ENCODE measurements at regions not wholly inside any gene's neighbourhood (a gene's known extent, or its start where the extent isn't known, plus 50 kb on each side); places are given as distances from the start of the nearest gene placed in this dataset.
A peak's percentile ranks its signal among the peaks of the same experiment; 100 is the strongest.
"Not testable (repeated sequence)": the region's sequence is repeated elsewhere in the genome, so short reads cannot be mapped to it uniquely, and the experiment has no call there.

GRCh38 chr10:63836666-63837442 is 315.7 kb downstream of the REEP3 start:
- Mint-ChIP-seq H3K27me3 (ENCODE audit: low read depth) (no peaks in the 10 kb centered on the region), H3K4me1 (ENCODE audit: low read depth) (no peaks in the 10 kb centered on the region), H3K4me3 (no peak overlapping the region), H3K9me3 (no peaks in the 10 kb centered on the region), H3K36me3 (ENCODE audit: low read depth) (no peaks in the 10 kb centered on the region), H3K27ac (no peak overlapping the region)
- DNase-seq (ENCODE audit: low spot score): no peak

GRCh38 chr10:63841761-63842160 is 320.6 kb downstream of the REEP3 start:
- Mint-ChIP-seq H3K36me3 (ENCODE audit: low read depth) (no peaks in the 10 kb centered on the region), H3K27ac (no peak overlapping the region), H3K9me3 (no peaks in the 10 kb centered on the region), H3K4me1 (ENCODE audit: low read depth) (no peaks in the 10 kb centered on the region), H3K4me3 (no peak overlapping the region), H3K27me3 (ENCODE audit: low read depth) (peaks cover 1% of the 10 kb centered on the region)
- DNase-seq (ENCODE audit: low spot score): no peak

GRCh38 chr10:63843107-63843506 is 321.9 kb downstream of the REEP3 start:
- Mint-ChIP-seq H3K36me3 (ENCODE audit: low read depth) (no peaks in the 10 kb centered on the region), H3K27me3 (ENCODE audit: low read depth) (peaks cover 2% of the 10 kb centered on the region)

DNA sequence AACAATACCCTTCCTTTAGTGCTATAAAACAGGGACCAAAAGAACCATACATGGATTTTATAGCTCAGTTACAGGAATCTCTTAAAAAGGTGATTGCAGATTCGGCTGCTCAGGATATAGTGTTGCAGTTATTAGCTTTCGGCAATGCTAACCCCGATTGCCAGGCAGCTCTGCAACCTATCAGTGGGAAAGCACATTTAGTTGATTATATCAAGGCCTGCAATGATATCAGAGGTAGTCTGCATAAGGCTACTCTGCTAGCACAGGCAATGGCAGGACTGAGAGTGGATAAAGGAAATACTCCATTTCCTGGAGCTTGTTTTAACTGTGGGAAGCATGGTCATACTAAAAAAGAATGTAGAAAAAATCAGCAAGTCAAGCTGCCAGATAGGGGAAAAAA is 327.7 kb downstream of the REEP3 start:
- H3K27me3 Mint-ChIP-seq (ENCODE audit: low read depth); H3K36me3 Mint-ChIP-seq (ENCODE audit: low read depth); H3K4me3 Mint-ChIP-seq; H3K9me3 Mint-ChIP-seq; H3K4me1 Mint-ChIP-seq (ENCODE audit: low read depth); DNase-seq (ENCODE audit: low spot score); H3K27ac Mint-ChIP-seq: not testable (repeated sequence)

More at GRCh38 chr10:63843107-63843506, 321.9 kb downstream of the REEP3 start:
- Mint-ChIP-seq H3K27ac (no peak overlapping the region), H3K4me3 (no peak overlapping the region), H3K9me3 (no peaks in the 10 kb centered on the region), H3K4me1 (ENCODE audit: low read depth) (no peaks in the 10 kb centered on the region)
- no peak for DNase-seq (ENCODE audit: low spot score)

DNA sequence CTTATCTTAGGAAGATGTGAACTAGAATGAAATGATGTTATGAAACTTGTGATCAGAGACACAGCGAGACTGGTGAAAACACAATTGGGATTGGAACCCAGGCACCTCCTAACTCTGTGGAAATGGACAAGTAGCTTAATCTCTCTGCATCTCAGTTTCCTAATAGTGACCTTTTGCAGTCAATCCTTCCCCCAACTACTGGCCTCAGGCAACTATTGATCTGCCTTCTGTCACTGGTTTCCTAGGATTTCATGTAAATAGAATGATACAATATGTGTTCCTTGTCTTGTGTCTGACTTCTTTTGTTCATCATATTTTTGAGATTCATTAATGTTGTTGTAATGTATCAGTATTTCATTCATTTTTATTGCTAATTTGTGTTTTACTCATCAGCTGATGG is 341.7 kb downstream of the REEP3 start:
- Mint-ChIP-seq H3K4me3 (no peak overlapping the region), H3K27me3 (ENCODE audit: low read depth) (peaks cover 21% of the 10 kb centered on the region), H3K4me1 (ENCODE audit: low read depth) (peaks cover 9% of the 10 kb centered on the region), H3K36me3 (ENCODE audit: low read depth) (no peaks in the 10 kb centered on the region), H3K9me3 (peaks cover 2% of the 10 kb centered on the region), H3K27ac (no peak overlapping the region)
- DNase-seq (ENCODE audit: low spot score): no peak

- DNase-seq (ENCODE audit: low spot score): no peak
- H3K4me3 Mint-ChIP-seq: no peak overlapping the region
- H3K4me1 Mint-ChIP-seq (ENCODE audit: low read depth): peaks cover 9% of the 10 kb centered on the region
- H3K27ac Mint-ChIP-seq: no peak overlapping the region
- H3K27me3 Mint-ChIP-seq (ENCODE audit: low read depth): peaks cover 21% of the 10 kb centered on the region
- H3K36me3 Mint-ChIP-seq (ENCODE audit: low read depth): no peaks in the 10 kb centered on the region
- no peaks in the 10 kb centered on the region for H3K9me3 Mint-ChIP-seq
Observed at GRCh38 chr10:63865210-63865609, 344.0 kb downstream of the REEP3 start.

GRCh38 chr10:63866075-63866746 is 345.0 kb downstream of the REEP3 start:
- Mint-ChIP-seq H3K27ac (no peak overlapping the region), H3K9me3 (no peaks in the 10 kb centered on the region), H3K4me1 (ENCODE audit: low read depth) (peaks cover 9% of the 10 kb centered on the region), H3K36me3 (ENCODE audit: low read depth) (no peaks in the 10 kb centered on the region), H3K4me3 (peak overlapping the region; percentile 19), H3K27me3 (ENCODE audit: low read depth) (peaks cover 21% of the 10 kb centered on the region)
- DNase-seq (ENCODE audit: low spot score): peak; percentile 24

DNA sequence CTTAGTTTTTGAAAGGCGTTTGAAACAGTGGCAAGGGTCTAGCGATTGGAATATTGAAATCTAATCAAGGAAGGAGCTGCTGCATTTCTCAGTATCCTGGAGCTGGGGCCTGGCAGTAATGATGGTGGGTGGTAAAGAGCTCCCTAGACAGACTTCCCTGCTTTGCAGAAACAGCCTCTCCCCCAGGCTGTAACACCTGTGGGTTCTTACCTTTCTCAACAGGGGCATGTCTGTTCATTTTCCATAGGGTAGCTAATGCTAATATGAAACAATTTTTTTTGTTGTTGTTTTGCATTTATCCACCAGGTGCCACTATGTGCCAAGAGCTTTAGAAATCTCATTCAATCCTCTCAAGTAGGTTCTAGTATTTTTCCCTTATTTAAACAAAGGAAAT is 345.5 kb downstream of the REEP3 start:
- Mint-ChIP-seq H3K4me3 (no peak overlapping the region), H3K9me3 (no peaks in the 10 kb centered on the region), H3K27me3 (ENCODE audit: low read depth) (peaks cover 21% of the 10 kb centered on the region), H3K36me3 (ENCODE audit: low read depth) (no peaks in the 10 kb centered on the region), H3K27ac (no peak overlapping the region), H3K4me1 (ENCODE audit: low read depth) (peaks cover 9% of the 10 kb centered on the region)
- DNase-seq (ENCODE audit: low spot score): no peak

DNA sequence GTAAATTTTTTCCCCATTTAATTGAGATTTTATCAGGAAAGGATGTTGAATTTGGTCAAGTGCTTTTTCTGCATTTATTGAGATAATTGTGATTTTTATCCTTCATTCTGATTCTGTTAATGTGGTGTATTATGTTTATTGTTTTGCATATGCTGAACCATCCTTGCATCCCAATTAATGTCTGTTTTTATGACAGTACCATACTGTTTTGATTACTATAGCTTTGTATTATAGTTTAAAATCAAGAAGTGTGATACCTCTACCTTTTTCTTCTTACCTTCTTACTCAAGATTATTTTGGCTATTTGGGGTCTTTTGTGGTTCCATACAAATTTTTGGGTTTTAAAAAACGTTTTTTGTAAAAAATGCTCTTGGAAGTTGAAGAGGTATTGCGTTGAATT is 357.2 kb downstream of the REEP3 start:
- Mint-ChIP-seq H3K4me1 (ENCODE audit: low read depth) (no peaks in the 10 kb centered on the region), H3K27me3 (ENCODE audit: low read depth) (peaks cover 2% of the 10 kb centered on the region), H3K9me3 (peaks cover 4% of the 10 kb centered on the region), H3K36me3 (ENCODE audit: low read depth) (no peaks in the 10 kb centered on the region), H3K27ac (no peak overlapping the region), H3K4me3 (no peak overlapping the region)
- no peak for DNase-seq (ENCODE audit: low spot score)

DNA sequence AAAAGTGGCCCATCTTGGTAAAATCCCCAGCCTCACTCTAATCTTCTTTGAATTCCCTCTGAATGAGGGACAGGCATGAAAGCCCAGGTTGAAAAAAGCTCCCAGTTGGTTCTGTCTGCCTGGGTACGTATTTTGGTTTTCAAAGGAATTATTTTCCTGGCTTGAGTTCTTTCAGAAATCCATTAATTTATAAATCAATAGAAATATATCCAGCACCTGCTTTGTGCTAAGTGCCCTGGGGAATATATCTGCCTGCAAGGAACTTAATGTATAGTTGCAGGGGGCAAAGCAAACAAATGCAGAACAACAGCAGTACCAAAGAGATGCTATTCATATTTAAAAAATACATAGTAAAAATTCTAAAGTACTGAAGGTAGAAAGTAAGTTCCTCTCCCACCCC is 362.7 kb downstream of the REEP3 start:
- Mint-ChIP-seq H3K4me3 (no peak overlapping the region), H3K9me3 (peaks cover under 1% of the 10 kb centered on the region), H3K27me3 (ENCODE audit: low read depth) (peaks cover 2% of the 10 kb centered on the region), H3K36me3 (ENCODE audit: low read depth) (no peaks in the 10 kb centered on the region), H3K4me1 (ENCODE audit: low read depth) (no peaks in the 10 kb centered on the region), H3K27ac (no peak overlapping the region)
- no peak for DNase-seq (ENCODE audit: low spot score)

- H3K27me3 Mint-ChIP-seq (ENCODE audit: low read depth): peaks cover 1% of the 10 kb centered on the region
- H3K27ac Mint-ChIP-seq: no peak overlapping the region
- no peak for DNase-seq (ENCODE audit: low spot score)
- no peak overlapping the region for H3K4me3 Mint-ChIP-seq
- H3K4me1 Mint-ChIP-seq (ENCODE audit: low read depth): no peaks in the 10 kb centered on the region
- no peaks in the 10 kb centered on the region for H3K9me3 Mint-ChIP-seq
- H3K36me3 Mint-ChIP-seq (ENCODE audit: low read depth): no peaks in the 10 kb centered on the region
Observed at GRCh38 chr10:63884426-63884825, 363.2 kb downstream of the REEP3 start.

GRCh38 chr10:63885156-63885555 is 364.0 kb downstream of the REEP3 start:
- no peak overlapping the region for H3K4me3 Mint-ChIP-seq
- H3K27me3 Mint-ChIP-seq (ENCODE audit: low read depth): no peaks in the 10 kb centered on the region
- no peak overlapping the region for H3K27ac Mint-ChIP-seq
- no peaks in the 10 kb centered on the region for H3K36me3 Mint-ChIP-seq (ENCODE audit: low read depth)
- no peak for DNase-seq (ENCODE audit: low spot score)
- no peaks in the 10 kb centered on the region for H3K4me1 Mint-ChIP-seq (ENCODE audit: low read depth)
- no peaks in the 10 kb centered on the region for H3K9me3 Mint-ChIP-seq

- Mint-ChIP-seq H3K4me1 (ENCODE audit: low read depth) (no peaks in the 10 kb centered on the region), H3K27ac (no peak overlapping the region), H3K36me3 (ENCODE audit: low read depth) (no peaks in the 10 kb centered on the region), H3K4me3 (no peak overlapping the region), H3K9me3 (no peaks in the 10 kb centered on the region), H3K27me3 (ENCODE audit: low read depth) (no peaks in the 10 kb centered on the region)
- no peak for DNase-seq (ENCODE audit: low spot score)
Observed at GRCh38 chr10:63886281-63887022, 365.3 kb downstream of the REEP3 start.

DNA sequence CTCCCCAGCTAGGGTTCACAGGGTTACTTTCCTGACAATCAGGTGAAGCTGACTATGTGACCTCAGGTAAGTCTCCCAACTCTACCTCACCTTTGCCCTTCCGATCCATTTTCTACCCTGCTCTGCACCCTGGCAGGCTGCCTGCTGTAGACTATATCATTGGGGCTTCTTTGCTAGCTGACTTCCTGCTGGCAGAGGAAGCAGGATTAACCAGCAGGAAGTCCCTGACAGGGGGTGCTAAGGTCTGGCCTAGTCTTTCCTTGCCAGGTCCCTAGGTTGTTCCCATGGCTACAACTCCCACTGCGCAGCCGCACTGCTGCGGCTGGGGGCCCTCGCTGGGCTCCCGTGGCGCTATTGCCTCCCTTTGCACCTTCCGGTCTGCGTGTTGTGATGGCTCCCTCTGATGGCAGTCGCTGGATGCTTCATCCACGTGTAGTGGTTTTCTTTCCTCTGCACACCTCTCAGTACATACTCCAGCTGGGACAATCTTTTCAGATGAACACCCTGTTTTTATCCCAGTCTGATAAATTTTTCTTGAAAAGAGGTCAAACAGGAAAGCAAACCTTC is 365.9 kb downstream of the REEP3 start:
- no peaks in the 10 kb centered on the region for H3K9me3 Mint-ChIP-seq
- H3K27ac Mint-ChIP-seq: no peak overlapping the region
- DNase-seq (ENCODE audit: low spot score): no peak
- H3K27me3 Mint-ChIP-seq (ENCODE audit: low read depth): no peaks in the 10 kb centered on the region
- H3K36me3 Mint-ChIP-seq (ENCODE audit: low read depth): no peaks in the 10 kb centered on the region
- H3K4me3 Mint-ChIP-seq: no peak overlapping the region
- H3K4me1 Mint-ChIP-seq (ENCODE audit: low read depth): no peaks in the 10 kb centered on the region

All from T-helper 2 cell treated with Interferon-gamma antibody and Interleukin-4, amounts not matched to agents 5 μg/mL and 100 μg/mL, for 36 hours (primary cell).